Nephron progenitor cell (in vitro differentiated cells): ENCODE measurements at regions not wholly inside any gene's neighbourhood (a gene's known extent, or its start where the extent isn't known, plus 50 kb on each side); places are given as distances from the start of the nearest gene placed in this dataset.

Experiments used
- DNase-seq: peaks from one replicate; pipeline ENCODE4 v3.0.0; 2021
- H3K27ac Mint-ChIP-seq: 2 replicates; pipeline ENCODE4 v1.8.0; 2021; ENCODE audit warnings: mild to moderate bottlenecking, moderate library complexity, mixed read lengths
- H3K27me3 Mint-ChIP-seq: 2 replicates; pipeline ENCODE4 v1.8.0; 2021; ENCODE audit warnings: mild to moderate bottlenecking, low read depth, mixed read lengths; ENCODE audit not compliant: poor library complexity
- H3K36me3 Mint-ChIP-seq: 2 replicates; pipeline ENCODE4 v1.8.0; 2021; ENCODE audit warnings: low read depth, mixed read lengths
- H3K4me1 Mint-ChIP-seq: 2 replicates; pipeline ENCODE4 v1.8.0; 2021; ENCODE audit warnings: mixed read lengths
- H3K4me3 Mint-ChIP-seq: 2 replicates; pipeline ENCODE4 v1.8.0; 2021; ENCODE audit warnings: mild to moderate bottlenecking, moderate library complexity, mixed read lengths
- H3K9me3 Mint-ChIP-seq: 2 replicates; pipeline ENCODE4 v1.8.0; 2021; ENCODE audit warnings: mild to moderate bottlenecking, moderate library complexity, mixed read lengths
- CTCF ChIP-seq: fragments of 200-600 bp; sonication (generic); IDR thresholded peaks from 2 replicates; pipeline ENCODE4 v1.5.0; 2021; ENCODE audit warnings: antibody characterized with exemption

- Mint-ChIP-seq H3K36me3 (no peaks in the 10 kb centered on the region), H3K4me3 (no peak overlapping the region), H3K4me1 (peaks cover 9% of the 10 kb centered on the region), H3K27ac (no peak overlapping the region), H3K9me3 (no peaks in the 10 kb centered on the region), H3K27me3 (peaks cover 46% of the 10 kb centered on the region)
- TF ChIP-seq CTCF: no peak
- no peak for DNase-seq
These were observed 249.2 kb downstream of the MATN1 start for GRCh38 chr1:30473922-30474817.

- H3K4me3 Mint-ChIP-seq: no peak overlapping the region
- no peak for TF ChIP-seq CTCF
- no peak overlapping the region for H3K27ac Mint-ChIP-seq
- no peaks in the 10 kb centered on the region for H3K36me3 Mint-ChIP-seq
- H3K9me3 Mint-ChIP-seq: no peaks in the 10 kb centered on the region
- H3K27me3 Mint-ChIP-seq: peaks cover 46% of the 10 kb centered on the region
- no peak for DNase-seq
- peaks cover 9% of the 10 kb centered on the region for H3K4me1 Mint-ChIP-seq
These were observed 250.9 kb downstream of the MATN1 start for GRCh38 chr1:30472526-30472925.

- Mint-ChIP-seq H3K27me3 (peaks cover 45% of the 10 kb centered on the region), H3K4me1 (peaks cover 9% of the 10 kb centered on the region), H3K36me3 (no peaks in the 10 kb centered on the region), H3K9me3 (no peaks in the 10 kb centered on the region), H3K27ac (no peak overlapping the region), H3K4me3 (no peak overlapping the region)
- no peak for TF ChIP-seq CTCF
- DNase-seq: no peak
These were observed 251.4 kb downstream of the MATN1 start for GRCh38 chr1:30472009-30472408.

- H3K9me3 Mint-ChIP-seq: no peaks in the 10 kb centered on the region
- no peak overlapping the region for H3K27ac Mint-ChIP-seq
- no peaks in the 10 kb centered on the region for H3K36me3 Mint-ChIP-seq
- peaks cover 9% of the 10 kb centered on the region for H3K4me1 Mint-ChIP-seq
- TF ChIP-seq CTCF: no peak
- H3K27me3 Mint-ChIP-seq: peaks cover 45% of the 10 kb centered on the region
- no peak overlapping the region for H3K4me3 Mint-ChIP-seq
- no peak for DNase-seq
These were observed 252.1 kb downstream of the MATN1 start for GRCh38 chr1:30471307-30471706.

- no peaks in the 10 kb centered on the region for H3K36me3 Mint-ChIP-seq
- H3K27ac Mint-ChIP-seq: no peak overlapping the region
- no peaks in the 10 kb centered on the region for H3K9me3 Mint-ChIP-seq
- no peak for DNase-seq
- H3K4me3 Mint-ChIP-seq: no peak overlapping the region
- TF ChIP-seq CTCF: no peak
- H3K27me3 Mint-ChIP-seq: peaks cover 34% of the 10 kb centered on the region
- peaks cover 3% of the 10 kb centered on the region for H3K4me1 Mint-ChIP-seq
These were observed 254.0 kb downstream of the MATN1 start for GRCh38 chr1:30469426-30469825.

- H3K4me3 Mint-ChIP-seq: no peak overlapping the region
- H3K27ac Mint-ChIP-seq: no peak overlapping the region
- no peaks in the 10 kb centered on the region for H3K9me3 Mint-ChIP-seq
- peaks cover 21% of the 10 kb centered on the region for H3K27me3 Mint-ChIP-seq
- H3K36me3 Mint-ChIP-seq: no peaks in the 10 kb centered on the region
- H3K4me1 Mint-ChIP-seq: no peaks in the 10 kb centered on the region
- no peak for DNase-seq
- no peak for TF ChIP-seq CTCF
These were observed 256.3 kb downstream of the MATN1 start for GRCh38 chr1:30467101-30467500.
